Activated CD8-positive, alpha-beta T cell treated with anti-CD3 and anti-CD28 coated beads, Interleukin-2, amount 10 ng/mL, durations not matched to agents 7 days and 5 days (primary cell): ENCODE measurements at regions not wholly inside any gene's neighbourhood (a gene's known extent, or its start where the extent isn't known, plus 50 kb on each side); places are given as distances from the start of the nearest gene placed in this dataset.
"Not testable (repeated sequence)": the region's sequence is repeated elsewhere in the genome, so short reads cannot be mapped to it uniquely, and the experiment has no call there.

Experiments used
- ATAC-seq: fragments of 150-1000 bp; cut with Tn5 transposase; one replicate; pipeline ENCODE4 v1.10.0; 2021; ENCODE audit warnings: moderate library complexity
- CTCF ChIA-PET: fragments of 350-600 bp; sonication (Branson Sonifier 250); formaldehyde crosslinking; loops from one replicate; lab custom pipeline; 2021; ENCODE audit warnings: antibody characterized with exemption; lab: Charles Lee
- POLR2A ChIA-PET: fragments of 350-600 bp; sonication (Branson Sonifier 250); formaldehyde crosslinking; loops from one replicate; lab custom pipeline; 2021; ENCODE audit warnings: antibody characterized with exemption; lab: Charles Lee
- DNase-seq: peaks from one replicate; pipeline ENCODE4 v3.0.0-alpha.2; 2020
- H3K27ac Mint-ChIP-seq: one replicate; pipeline ENCODE4 v1.8.0; 2021; ENCODE audit warnings: mild to moderate bottlenecking, mixed read lengths
- H3K27me3 Mint-ChIP-seq: one replicate; pipeline ENCODE4 v1.8.0; 2021; ENCODE audit warnings: low read depth, mixed read lengths
- H3K36me3 Mint-ChIP-seq: one replicate; pipeline ENCODE4 v1.8.0; 2021; ENCODE audit warnings: low read depth, mixed read lengths
- H3K4me1 Mint-ChIP-seq: one replicate; pipeline ENCODE4 v1.8.0; 2021; ENCODE audit warnings: low read depth, mixed read lengths
- H3K4me3 Mint-ChIP-seq: one replicate; pipeline ENCODE4 v1.8.0; 2021; ENCODE audit warnings: mild to moderate bottlenecking, mixed read lengths
- H3K9me3 Mint-ChIP-seq: one replicate; pipeline ENCODE4 v1.8.0; 2022; ENCODE audit warnings: mixed read lengths; ENCODE audit not compliant: insufficient read depth

DNA sequence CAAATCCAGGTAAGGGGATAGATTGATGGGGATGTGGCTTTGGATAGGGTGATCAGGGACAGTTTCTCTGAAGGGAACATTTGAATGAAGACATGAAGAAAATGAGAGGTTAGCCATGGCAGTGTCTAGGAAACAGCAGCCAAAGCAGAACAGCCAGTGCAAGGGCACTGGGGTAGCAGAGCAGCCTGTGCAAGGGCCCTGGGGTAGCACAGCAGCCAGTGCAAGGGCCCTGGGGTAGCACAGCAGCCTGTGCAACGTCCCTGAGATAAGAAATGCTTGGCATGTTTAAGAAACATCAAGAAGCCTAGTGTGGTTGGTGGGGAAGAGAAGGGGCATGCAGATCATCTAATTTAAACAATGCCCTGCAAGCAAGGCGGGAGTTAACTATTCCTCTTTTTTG, 128.5 kb downstream of the IRX5 start:
- no peak overlapping the region for H3K4me3 Mint-ChIP-seq
- peaks cover 7% of the 10 kb centered on the region for H3K4me1 Mint-ChIP-seq
- H3K27ac Mint-ChIP-seq = no peak overlapping the region
- DNase-seq (no peak), ATAC-seq (no peak)
- CTCF ChIA-PET = no interaction called here
- POLR2A ChIA-PET = no interaction called here
- H3K9me3 Mint-ChIP-seq = no peaks in the 10 kb centered on the region
- no peaks in the 10 kb centered on the region for H3K36me3 Mint-ChIP-seq
- peaks cover 32% of the 10 kb centered on the region for H3K27me3 Mint-ChIP-seq

DNA sequence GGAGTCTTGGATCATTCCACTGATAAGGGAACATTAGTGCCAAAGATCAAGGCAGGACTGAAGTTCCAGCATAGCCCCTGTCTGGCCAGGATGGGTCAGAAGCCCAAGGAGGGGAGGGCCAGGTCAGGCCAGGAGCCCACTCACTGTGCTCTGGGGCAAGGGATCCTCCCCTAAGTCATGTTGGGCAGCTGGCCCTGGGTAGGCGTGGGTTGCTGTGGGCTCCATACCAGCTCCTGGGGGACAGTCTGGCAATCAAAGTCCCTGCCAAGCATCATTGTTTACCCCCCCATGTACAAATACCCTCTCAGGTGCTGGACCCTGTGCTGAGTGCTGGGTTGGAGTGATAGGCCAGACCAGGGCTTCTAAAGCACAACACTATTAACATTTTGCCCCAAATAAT, 130.5 kb downstream of the IRX5 start:
- no peak for ATAC-seq
- POLR2A ChIA-PET = no interaction called here
- CTCF ChIA-PET = no interaction called here
- Mint-ChIP-seq H3K9me3 (no peaks in the 10 kb centered on the region), H3K4me3 (no peak overlapping the region), H3K27ac (no peak overlapping the region), H3K4me1 (peaks cover 7% of the 10 kb centered on the region), H3K27me3 (peaks cover 27% of the 10 kb centered on the region), H3K36me3 (no peaks in the 10 kb centered on the region)
- DNase-seq = no peak

GRCh38 chr16:55062442-55062841, 131.8 kb downstream of the IRX5 start:
- no peak overlapping the region for H3K4me3 Mint-ChIP-seq
- no peak for ATAC-seq
- H3K27ac Mint-ChIP-seq = no peak overlapping the region
- H3K36me3 Mint-ChIP-seq = no peaks in the 10 kb centered on the region
- H3K4me1 Mint-ChIP-seq = no peaks in the 10 kb centered on the region
- no peak for DNase-seq
- H3K9me3 Mint-ChIP-seq = no peaks in the 10 kb centered on the region
- ChIA-PET POLR2A (no interaction called here), CTCF (no interaction called here)
- peaks cover 14% of the 10 kb centered on the region for H3K27me3 Mint-ChIP-seq

DNA sequence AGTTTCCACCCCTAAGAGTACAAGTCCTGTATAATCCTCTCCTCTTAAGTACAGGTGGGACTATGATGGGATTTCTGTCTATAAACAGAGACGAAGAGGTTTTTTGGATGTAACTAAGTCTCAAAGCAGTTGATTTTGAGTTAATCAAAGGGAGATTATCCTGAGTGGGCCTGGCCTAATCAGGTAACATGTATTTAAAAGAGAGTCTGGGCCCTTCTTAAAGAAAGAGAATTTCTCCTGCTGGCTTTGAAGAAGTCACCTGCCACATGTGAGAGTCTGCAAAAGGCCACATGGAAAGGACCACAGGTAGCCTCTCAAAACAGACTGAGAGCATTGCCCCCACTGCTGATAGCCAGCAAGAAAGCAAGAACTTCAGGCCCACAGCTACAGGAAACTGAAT, 142.3 kb downstream of the IRX5 start:
- ChIA-PET CTCF (no interaction called here), POLR2A (no interaction called here)
- H3K4me1 Mint-ChIP-seq = no peaks in the 10 kb centered on the region
- no peaks in the 10 kb centered on the region for H3K9me3 Mint-ChIP-seq
- ATAC-seq (no peak), DNase-seq (no peak)
- no peaks in the 10 kb centered on the region for H3K27me3 Mint-ChIP-seq
- no peak overlapping the region for H3K27ac Mint-ChIP-seq
- no peak overlapping the region for H3K4me3 Mint-ChIP-seq
- no peaks in the 10 kb centered on the region for H3K36me3 Mint-ChIP-seq

- no peaks in the 10 kb centered on the region for H3K36me3 Mint-ChIP-seq
- no peaks in the 10 kb centered on the region for H3K4me1 Mint-ChIP-seq
- POLR2A ChIA-PET = no interaction called here
- DNase-seq (no peak), ATAC-seq (no peak)
- no peaks in the 10 kb centered on the region for H3K27me3 Mint-ChIP-seq
- no peaks in the 10 kb centered on the region for H3K9me3 Mint-ChIP-seq
- CTCF ChIA-PET = no interaction called here
- no peak overlapping the region for H3K4me3 Mint-ChIP-seq
- H3K27ac Mint-ChIP-seq = no peak overlapping the region
Measured at GRCh38 chr16:55073830-55074229, 143.2 kb downstream of the IRX5 start.

DNA sequence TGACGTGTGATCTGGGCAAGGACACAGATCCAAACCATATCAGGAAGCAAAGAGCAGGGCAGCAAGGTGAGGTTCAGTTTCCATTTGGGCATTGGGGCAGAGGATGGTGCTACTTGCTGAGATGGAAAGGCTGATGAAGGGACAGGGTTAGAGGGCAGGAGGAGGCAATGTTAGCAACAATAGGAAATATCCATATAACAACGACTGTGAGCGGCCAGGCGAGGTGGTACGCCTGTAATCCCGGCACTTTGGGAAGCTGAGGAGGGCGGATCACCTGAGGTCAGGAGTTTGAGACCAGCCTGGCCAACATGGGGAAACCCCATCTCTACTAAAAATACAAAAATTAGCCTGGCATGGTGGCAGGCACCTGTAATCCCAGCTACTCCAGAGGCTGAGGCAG, 144.5 kb downstream of the IRX5 start:
- H3K27ac Mint-ChIP-seq, H3K9me3 Mint-ChIP-seq, H3K36me3 Mint-ChIP-seq, H3K4me1 Mint-ChIP-seq, ATAC-seq, DNase-seq, POLR2A ChIA-PET, H3K4me3 Mint-ChIP-seq, H3K27me3 Mint-ChIP-seq, CTCF ChIA-PET: not testable (repeated sequence)

GRCh38 chr16:55076053-55076452, 145.4 kb downstream of the IRX5 start:
- ChIA-PET POLR2A (no interaction called here), CTCF (no interaction called here)
- H3K27ac Mint-ChIP-seq = no peak overlapping the region
- DNase-seq = no peak
- ATAC-seq = no peak
- H3K36me3 Mint-ChIP-seq = no peaks in the 10 kb centered on the region
- H3K4me1 Mint-ChIP-seq = no peaks in the 10 kb centered on the region
- H3K27me3 Mint-ChIP-seq = no peaks in the 10 kb centered on the region
- no peak overlapping the region for H3K4me3 Mint-ChIP-seq
- no peaks in the 10 kb centered on the region for H3K9me3 Mint-ChIP-seq

DNA sequence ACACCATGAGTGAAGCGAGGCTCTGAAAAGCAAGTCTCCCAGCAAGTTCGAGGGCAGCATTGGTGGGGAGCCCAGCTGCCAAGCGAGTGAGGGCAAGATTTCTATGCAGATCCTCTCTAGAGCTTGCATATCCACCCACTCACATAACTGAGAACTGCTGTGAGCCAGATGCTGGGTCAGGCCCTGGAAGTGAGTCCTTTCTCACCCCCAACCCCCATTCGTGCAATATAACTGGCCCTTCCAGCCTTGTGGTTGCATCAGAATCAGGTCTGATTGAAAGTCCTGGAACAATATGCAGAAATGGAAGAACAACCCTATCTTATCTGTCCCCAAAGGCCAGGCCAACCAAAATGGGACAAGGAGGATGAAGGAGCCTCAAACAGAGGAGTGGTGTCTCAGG, 146.6 kb downstream of the IRX5 start:
- no peaks in the 10 kb centered on the region for H3K36me3 Mint-ChIP-seq
- POLR2A ChIA-PET = no interaction called here

GRCh38 chr16:55078153-55078552, 147.5 kb downstream of the IRX5 start:
- ChIA-PET CTCF (no interaction called here), POLR2A (no interaction called here)
- H3K36me3 Mint-ChIP-seq = no peaks in the 10 kb centered on the region
- H3K4me1 Mint-ChIP-seq = no peaks in the 10 kb centered on the region
- no peaks in the 10 kb centered on the region for H3K9me3 Mint-ChIP-seq
- H3K27me3 Mint-ChIP-seq = no peaks in the 10 kb centered on the region
- H3K4me3 Mint-ChIP-seq = no peak overlapping the region
- H3K27ac Mint-ChIP-seq = no peak overlapping the region
- no peak for DNase-seq
- ATAC-seq = no peak

More for the DNA sequence above, 146.6 kb downstream of the IRX5 start:
- Mint-ChIP-seq H3K4me3 (no peak overlapping the region), H3K27ac (no peak overlapping the region), H3K27me3 (no peaks in the 10 kb centered on the region), H3K9me3 (no peaks in the 10 kb centered on the region), H3K4me1 (no peaks in the 10 kb centered on the region)
- CTCF ChIA-PET = no interaction called here
- ATAC-seq (no peak), DNase-seq (no peak)

GRCh38 chr16:55078699-55079410, 148.2 kb downstream of the IRX5 start:
- Mint-ChIP-seq H3K4me1 (no peaks in the 10 kb centered on the region), H3K4me3 (no peak overlapping the region), H3K36me3 (no peaks in the 10 kb centered on the region), H3K27ac (no peak overlapping the region), H3K27me3 (no peaks in the 10 kb centered on the region), H3K9me3 (no peaks in the 10 kb centered on the region)
- POLR2A ChIA-PET = no interaction called here
- no peak for DNase-seq
- ATAC-seq = no peak
- CTCF ChIA-PET = no interaction called here

GRCh38 chr16:55081622-55082590, 151.2 kb downstream of the IRX5 start:
- CTCF ChIA-PET = no interaction called here
- Mint-ChIP-seq H3K36me3 (no peaks in the 10 kb centered on the region), H3K27me3 (no peaks in the 10 kb centered on the region), H3K9me3 (no peaks in the 10 kb centered on the region), H3K27ac (no peak overlapping the region), H3K4me3 (no peak overlapping the region), H3K4me1 (no peaks in the 10 kb centered on the region)
- ATAC-seq (no peak), DNase-seq (no peak)
- POLR2A ChIA-PET = no interaction called here

DNA sequence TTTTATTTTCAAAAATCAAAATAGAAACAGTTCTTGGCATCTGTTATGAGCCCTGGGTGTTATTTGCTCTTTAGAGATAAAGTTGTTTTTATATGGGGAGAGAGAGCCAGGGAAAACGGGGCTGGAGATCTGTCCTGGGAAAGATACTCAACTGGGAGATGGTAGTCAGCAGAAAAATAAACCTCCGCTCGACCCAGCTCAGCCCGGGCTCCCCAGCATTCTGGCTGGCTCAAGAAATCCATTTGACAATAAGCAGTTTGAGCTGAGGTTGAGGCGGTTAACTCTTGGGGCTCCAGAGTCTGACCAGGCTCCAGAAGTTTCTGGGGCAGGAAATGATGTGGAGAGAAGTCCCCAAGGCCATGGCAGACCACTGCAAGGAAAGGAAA, 151.9 kb downstream of the IRX5 start:
- Mint-ChIP-seq H3K4me3 (no peak overlapping the region), H3K27me3 (no peaks in the 10 kb centered on the region), H3K9me3 (no peaks in the 10 kb centered on the region), H3K36me3 (no peaks in the 10 kb centered on the region), H3K27ac (no peak overlapping the region), H3K4me1 (no peaks in the 10 kb centered on the region)
- ChIA-PET CTCF (no interaction called here), POLR2A (no interaction called here)
- DNase-seq (no peak), ATAC-seq (no peak)
